ENCODE measurements at regions not wholly inside any gene's neighbourhood (a gene's known extent, or its start where the extent isn't known, plus 50 kb on each side); places are given as distances from the start of the nearest gene placed in this dataset.

DNA sequence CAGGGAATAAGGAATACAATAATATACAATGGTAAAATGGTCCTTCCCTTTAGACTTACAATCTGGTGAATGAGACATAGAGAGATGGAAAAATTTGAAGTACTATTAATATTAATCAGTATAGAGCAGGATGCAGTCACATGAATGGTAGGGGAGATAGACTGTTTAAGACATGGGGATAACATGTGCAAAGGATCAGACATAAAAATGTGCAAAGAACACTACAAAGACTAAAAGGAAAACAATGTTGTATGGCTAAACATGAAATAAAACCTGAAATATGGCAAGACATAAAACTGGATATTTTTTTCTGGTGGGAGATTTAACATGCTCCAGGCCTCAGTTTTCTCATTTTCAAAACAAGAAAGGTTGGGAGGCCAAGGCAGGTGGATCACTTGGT is 182.4 kb upstream of the DPT start:
- no peak for TF ChIP-seq POLR2A (IDR thresholded peaks at IDR 0.05)
- TF ChIP-seq, protein P1, sequence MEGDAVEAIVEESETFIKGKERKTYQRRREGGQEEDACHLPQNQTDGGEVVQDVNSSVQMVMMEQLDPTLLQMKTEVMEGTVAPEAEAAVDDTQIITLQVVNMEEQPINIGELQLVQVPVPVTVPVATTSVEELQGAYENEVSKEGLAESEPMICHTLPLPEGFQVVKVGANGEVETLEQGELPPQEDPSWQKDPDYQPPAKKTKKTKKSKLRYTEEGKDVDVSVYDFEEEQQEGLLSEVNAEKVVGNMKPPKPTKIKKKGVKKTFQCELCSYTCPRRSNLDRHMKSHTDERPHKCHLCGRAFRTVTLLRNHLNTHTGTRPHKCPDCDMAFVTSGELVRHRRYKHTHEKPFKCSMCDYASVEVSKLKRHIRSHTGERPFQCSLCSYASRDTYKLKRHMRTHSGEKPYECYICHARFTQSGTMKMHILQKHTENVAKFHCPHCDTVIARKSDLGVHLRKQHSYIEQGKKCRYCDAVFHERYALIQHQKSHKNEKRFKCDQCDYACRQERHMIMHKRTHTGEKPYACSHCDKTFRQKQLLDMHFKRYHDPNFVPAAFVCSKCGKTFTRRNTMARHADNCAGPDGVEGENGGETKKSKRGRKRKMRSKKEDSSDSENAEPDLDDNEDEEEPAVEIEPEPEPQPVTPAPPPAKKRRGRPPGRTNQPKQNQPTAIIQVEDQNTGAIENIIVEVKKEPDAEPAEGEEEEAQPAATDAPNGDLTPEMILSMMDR (IDR thresholded peaks at IDR 0.05) = no peak
